ENCODE measurements at regions not wholly inside any gene's neighbourhood (a gene's known extent, or its start where the extent isn't known, plus 50 kb on each side); places are given as distances from the start of the nearest gene placed in this dataset.

DNA sequence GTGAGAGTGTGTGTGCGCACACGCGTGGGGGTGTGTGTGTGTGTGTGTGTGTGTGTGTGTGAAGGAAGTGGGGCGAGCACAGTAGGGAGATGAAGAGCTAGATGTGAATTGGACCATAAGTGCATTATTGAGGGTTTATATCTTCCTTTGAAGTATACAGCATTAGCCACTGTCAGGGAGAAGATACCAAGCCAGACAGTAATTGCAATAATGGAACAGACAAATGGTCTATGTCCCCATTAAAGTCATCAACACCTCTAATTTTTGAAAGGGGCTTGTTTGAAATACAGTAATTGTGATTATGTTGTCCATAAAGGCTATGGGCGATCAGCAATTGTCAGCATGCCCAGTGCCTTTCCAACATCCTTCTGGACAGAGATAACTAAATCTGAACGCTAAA is 429.2 kb upstream of the NR2F2 start:
- TF ChIP-seq CEBPB (IDR thresholded peaks at IDR 0.05; ENCODE audit: low read depth, low read length) (no peak), RXRA (IDR thresholded peaks at IDR 0.05; ENCODE audit: insufficient read depth, low read depth, low read length) (no peak), RAD21 (IDR thresholded peaks at IDR 0.05 in 1 of 2, conservative IDR thresholded peaks at IDR 0.05 in 1 of 2; ENCODE audit: low read depth in 2 of 2, low read length in 2 of 2) (no peak), TBP (IDR thresholded peaks at IDR 0.05; ENCODE audit: low read depth, low read length) (no peak), JUN (IDR thresholded peaks at IDR 0.05; ENCODE audit: low read depth, low read length) (no peak), CBX8 (IDR thresholded peaks at IDR 0.05; ENCODE audit: borderline replicate concordance, low read depth, low read length) (no peak), CHD2 (IDR thresholded peaks at IDR 0.05; ENCODE audit: low read length) (no peak), EGR1 (IDR thresholded peaks at IDR 0.05; ENCODE audit: borderline replicate concordance, low read depth, low read length) (no peak)
- TF ChIP-seq, protein P1, sequence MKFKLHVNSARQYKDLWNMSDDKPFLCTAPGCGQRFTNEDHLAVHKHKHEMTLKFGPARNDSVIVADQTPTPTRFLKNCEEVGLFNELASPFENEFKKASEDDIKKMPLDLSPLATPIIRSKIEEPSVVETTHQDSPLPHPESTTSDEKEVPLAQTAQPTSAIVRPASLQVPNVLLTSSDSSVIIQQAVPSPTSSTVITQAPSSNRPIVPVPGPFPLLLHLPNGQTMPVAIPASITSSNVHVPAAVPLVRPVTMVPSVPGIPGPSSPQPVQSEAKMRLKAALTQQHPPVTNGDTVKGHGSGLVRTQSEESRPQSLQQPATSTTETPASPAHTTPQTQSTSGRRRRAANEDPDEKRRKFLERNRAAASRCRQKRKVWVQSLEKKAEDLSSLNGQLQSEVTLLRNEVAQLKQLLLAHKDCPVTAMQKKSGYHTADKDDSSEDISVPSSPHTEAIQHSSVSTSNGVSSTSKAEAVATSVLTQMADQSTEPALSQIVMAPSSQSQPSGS (IDR thresholded peaks at IDR 0.05; ENCODE audit: low read length): no peak
- TF ChIP-seq, protein P2, sequence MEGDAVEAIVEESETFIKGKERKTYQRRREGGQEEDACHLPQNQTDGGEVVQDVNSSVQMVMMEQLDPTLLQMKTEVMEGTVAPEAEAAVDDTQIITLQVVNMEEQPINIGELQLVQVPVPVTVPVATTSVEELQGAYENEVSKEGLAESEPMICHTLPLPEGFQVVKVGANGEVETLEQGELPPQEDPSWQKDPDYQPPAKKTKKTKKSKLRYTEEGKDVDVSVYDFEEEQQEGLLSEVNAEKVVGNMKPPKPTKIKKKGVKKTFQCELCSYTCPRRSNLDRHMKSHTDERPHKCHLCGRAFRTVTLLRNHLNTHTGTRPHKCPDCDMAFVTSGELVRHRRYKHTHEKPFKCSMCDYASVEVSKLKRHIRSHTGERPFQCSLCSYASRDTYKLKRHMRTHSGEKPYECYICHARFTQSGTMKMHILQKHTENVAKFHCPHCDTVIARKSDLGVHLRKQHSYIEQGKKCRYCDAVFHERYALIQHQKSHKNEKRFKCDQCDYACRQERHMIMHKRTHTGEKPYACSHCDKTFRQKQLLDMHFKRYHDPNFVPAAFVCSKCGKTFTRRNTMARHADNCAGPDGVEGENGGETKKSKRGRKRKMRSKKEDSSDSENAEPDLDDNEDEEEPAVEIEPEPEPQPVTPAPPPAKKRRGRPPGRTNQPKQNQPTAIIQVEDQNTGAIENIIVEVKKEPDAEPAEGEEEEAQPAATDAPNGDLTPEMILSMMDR (IDR thresholded peaks at IDR 0.05; ENCODE audit: control extremely low read depth in 1 of 3, insufficient read depth in 1 of 3, low read depth in 1 of 3, low read length in 3 of 3): no peak

Data from H1 (cell line).